ENCODE measurements at regions not wholly inside any gene's neighbourhood (a gene's known extent, or its start where the extent isn't known, plus 50 kb on each side); places are given as distances from the start of the nearest gene placed in this dataset.

GRCh38 chr7:121744877-121745276, 128.1 kb upstream of the PTPRZ1 start:
- intact Hi-C loops (cut with DNase I; ENCODE audit: low total_unique reads) (no loop called here), in situ Hi-C loops (cut with MboI; ENCODE audit: low pct_ligation_motif_present in 1 of 4, low pct_unique_long_range_greater_than_20kb in 1 of 4, low sequenced_read_pairs in 3 of 4) (no loop called here)
- whole genome bisulfite sequencing, 2 donors (ENCODE audit: low coverage in 1 of 2): 86 to 89% methylated on average over 2 of the region's 2 CpGs

DNA sequence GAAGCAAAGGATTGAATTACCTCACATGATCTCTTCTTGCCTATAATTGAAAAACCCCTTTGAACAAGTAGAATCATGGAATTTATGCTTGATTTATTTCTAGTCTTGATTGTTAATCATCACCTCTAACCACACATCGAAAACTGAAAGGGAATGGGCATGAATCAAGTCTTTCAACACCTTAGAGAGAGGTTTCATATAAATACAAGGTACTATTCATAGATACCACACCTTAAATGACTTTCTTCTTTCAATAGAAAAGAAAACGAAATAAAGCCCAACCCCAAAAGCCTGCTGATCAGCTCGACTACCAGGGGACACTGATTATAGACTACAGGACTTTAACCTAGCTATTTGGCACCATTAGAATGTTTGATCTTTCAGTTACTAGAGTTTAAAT, 128.6 kb upstream of the PTPRZ1 start:
- 39 to 47% methylated on average over 3 of the region's 3 CpGs for WGBS, 2 donors (ENCODE audit: low coverage in 1 of 2)
- no peak for TF ChIP-seq POLR2A (IDR thresholded peaks at IDR 0.05)
- no peak for TF ChIP-seq POLR2AphosphoS5 (IDR thresholded peaks at IDR 0.05)
- no peak for TF ChIP-seq EP300 (IDR thresholded peaks at IDR 0.05; ENCODE audit: low read depth)
- TF ChIP-seq, protein P1, sequence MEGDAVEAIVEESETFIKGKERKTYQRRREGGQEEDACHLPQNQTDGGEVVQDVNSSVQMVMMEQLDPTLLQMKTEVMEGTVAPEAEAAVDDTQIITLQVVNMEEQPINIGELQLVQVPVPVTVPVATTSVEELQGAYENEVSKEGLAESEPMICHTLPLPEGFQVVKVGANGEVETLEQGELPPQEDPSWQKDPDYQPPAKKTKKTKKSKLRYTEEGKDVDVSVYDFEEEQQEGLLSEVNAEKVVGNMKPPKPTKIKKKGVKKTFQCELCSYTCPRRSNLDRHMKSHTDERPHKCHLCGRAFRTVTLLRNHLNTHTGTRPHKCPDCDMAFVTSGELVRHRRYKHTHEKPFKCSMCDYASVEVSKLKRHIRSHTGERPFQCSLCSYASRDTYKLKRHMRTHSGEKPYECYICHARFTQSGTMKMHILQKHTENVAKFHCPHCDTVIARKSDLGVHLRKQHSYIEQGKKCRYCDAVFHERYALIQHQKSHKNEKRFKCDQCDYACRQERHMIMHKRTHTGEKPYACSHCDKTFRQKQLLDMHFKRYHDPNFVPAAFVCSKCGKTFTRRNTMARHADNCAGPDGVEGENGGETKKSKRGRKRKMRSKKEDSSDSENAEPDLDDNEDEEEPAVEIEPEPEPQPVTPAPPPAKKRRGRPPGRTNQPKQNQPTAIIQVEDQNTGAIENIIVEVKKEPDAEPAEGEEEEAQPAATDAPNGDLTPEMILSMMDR (IDR thresholded peaks at IDR 0.05): no peak
- H3K4me3 ChIP-seq: no peak overlapping the region
- no peaks in the 10 kb centered on the region for H3K4me1 ChIP-seq
- H3K27me3 ChIP-seq: no peaks in the 10 kb centered on the region
- intact Hi-C loops (cut with DNase I; ENCODE audit: low total_unique reads): no loop called here
- in situ Hi-C loops (cut with MboI; ENCODE audit: low pct_ligation_motif_present in 1 of 4, low pct_unique_long_range_greater_than_20kb in 1 of 4, low sequenced_read_pairs in 3 of 4): no loop called here
- DNase-seq: no peak
- H3K27ac ChIP-seq: no peak overlapping the region
- no peaks in the 10 kb centered on the region for H3K9me3 ChIP-seq
- H3K36me3 ChIP-seq: no peaks in the 10 kb centered on the region

More at GRCh38 chr7:121744877-121745276, 128.1 kb upstream of the PTPRZ1 start:
- Histone ChIP-seq H3K27me3 (no peaks in the 10 kb centered on the region), H3K36me3 (no peaks in the 10 kb centered on the region), H3K9me3 (no peaks in the 10 kb centered on the region), H3K27ac (no peak overlapping the region), H3K4me1 (no peaks in the 10 kb centered on the region), H3K4me3 (no peak overlapping the region)
- TF ChIP-seq EP300 (IDR thresholded peaks at IDR 0.05; ENCODE audit: low read depth): no peak
- no peak for TF ChIP-seq POLR2AphosphoS5 (IDR thresholded peaks at IDR 0.05)
- TF ChIP-seq, protein P1 (IDR thresholded peaks at IDR 0.05): no peak
- no peak for TF ChIP-seq POLR2A (IDR thresholded peaks at IDR 0.05)
- DNase-seq: no peak

DNA sequence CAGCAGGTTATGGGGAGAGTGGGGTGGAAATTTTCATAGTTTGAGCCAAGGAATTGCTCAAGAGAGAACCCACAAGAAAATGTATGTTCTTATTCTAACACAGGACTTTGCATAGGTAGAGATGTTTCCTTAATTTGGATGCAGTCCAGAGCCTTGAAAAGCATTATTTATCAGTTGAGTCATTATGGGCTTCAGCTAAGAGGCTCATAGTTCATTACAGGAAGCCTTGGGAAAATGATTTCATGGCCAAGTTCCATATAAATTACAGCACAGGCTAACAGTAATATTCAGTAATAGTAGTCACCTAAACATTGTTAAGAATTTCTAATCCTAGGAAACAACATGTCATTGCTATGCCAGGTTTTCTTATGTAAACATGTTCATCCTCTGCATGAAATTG, 131.1 kb upstream of the PTPRZ1 start:
- Histone ChIP-seq H3K27ac (no peak overlapping the region), H3K9me3 (no peaks in the 10 kb centered on the region), H3K36me3 (no peaks in the 10 kb centered on the region), H3K27me3 (no peaks in the 10 kb centered on the region), H3K4me1 (no peaks in the 10 kb centered on the region), H3K4me3 (no peak overlapping the region)
- intact Hi-C loops (cut with DNase I; ENCODE audit: low total_unique reads) (no loop called here), in situ Hi-C loops (cut with MboI; ENCODE audit: low pct_ligation_motif_present in 1 of 4, low pct_unique_long_range_greater_than_20kb in 1 of 4, low sequenced_read_pairs in 3 of 4) (no loop called here)
- TF ChIP-seq, protein P1 (IDR thresholded peaks at IDR 0.05): no peak
- TF ChIP-seq EP300 (IDR thresholded peaks at IDR 0.05; ENCODE audit: low read depth): no peak
- TF ChIP-seq POLR2AphosphoS5 (IDR thresholded peaks at IDR 0.05): no peak
- no peak for TF ChIP-seq POLR2A (IDR thresholded peaks at IDR 0.05)
- DNase-seq: no peak

GRCh38 chr7:121739465-121739864, 133.5 kb upstream of the PTPRZ1 start:
- 54 to 68% methylated on average over 3 of the region's 3 CpGs for WGBS, 2 donors (ENCODE audit: low coverage in 1 of 2)
- intact Hi-C loops (cut with DNase I; ENCODE audit: low total_unique reads): no loop called here
- in situ Hi-C loops (cut with MboI; ENCODE audit: low pct_ligation_motif_present in 1 of 4, low pct_unique_long_range_greater_than_20kb in 1 of 4, low sequenced_read_pairs in 3 of 4): no loop called here

DNA sequence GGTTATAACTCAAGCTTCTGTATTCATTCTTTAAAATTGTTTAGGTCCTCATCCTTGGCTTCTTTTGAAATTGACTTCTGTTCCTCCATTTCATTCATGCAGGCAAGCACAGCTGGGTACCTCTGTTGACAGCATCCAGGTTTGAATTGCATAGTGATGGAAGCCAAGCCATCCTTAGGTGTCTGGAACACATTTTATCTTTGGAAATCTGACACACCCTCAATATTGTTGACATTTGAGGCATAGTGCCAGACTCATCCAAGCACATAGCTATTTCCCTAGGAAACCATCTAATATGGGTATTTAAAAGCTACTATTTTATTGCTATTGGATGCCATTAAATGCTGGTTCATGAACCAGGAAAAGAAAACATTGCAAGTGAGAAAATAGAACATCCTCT, 142.1 kb upstream of the PTPRZ1 start:
- TF ChIP-seq, protein P1 (IDR thresholded peaks at IDR 0.05): no peak
- no peak for TF ChIP-seq POLR2AphosphoS5 (IDR thresholded peaks at IDR 0.05)
- TF ChIP-seq EP300 (IDR thresholded peaks at IDR 0.05; ENCODE audit: low read depth): no peak
- no peak for TF ChIP-seq POLR2A (IDR thresholded peaks at IDR 0.05)
- Histone ChIP-seq H3K4me1 (no peaks in the 10 kb centered on the region), H3K4me3 (no peak overlapping the region), H3K9me3 (peaks cover 6 to 14% of the 10 kb centered on the region in 2 donors), H3K36me3 (no peaks in the 10 kb centered on the region), H3K27me3 (no peaks in the 10 kb centered on the region), H3K27ac (no peak overlapping the region)
- intact Hi-C loops (cut with DNase I; ENCODE audit: low total_unique reads): no loop called here
- in situ Hi-C loops (cut with MboI; ENCODE audit: low pct_ligation_motif_present in 1 of 4, low pct_unique_long_range_greater_than_20kb in 1 of 4, low sequenced_read_pairs in 3 of 4): no loop called here
- no peak for DNase-seq

More at GRCh38 chr7:121739465-121739864, 133.5 kb upstream of the PTPRZ1 start:
- Histone ChIP-seq H3K9me3 (no peaks in the 10 kb centered on the region), H3K4me3 (no peak overlapping the region), H3K4me1 (no peaks in the 10 kb centered on the region), H3K27me3 (no peaks in the 10 kb centered on the region), H3K36me3 (no peaks in the 10 kb centered on the region), H3K27ac (no peak overlapping the region)
- no peak for TF ChIP-seq EP300 (IDR thresholded peaks at IDR 0.05; ENCODE audit: low read depth)
- no peak for DNase-seq

Measured in transverse colon (tissue), 4 donors.